GM18508 (cell line): ENCODE measurements at regions not wholly inside any gene's neighbourhood (a gene's known extent, or its start where the extent isn't known, plus 50 kb on each side); places are given as distances from the start of the nearest gene placed in this dataset.
"Not testable (repeated sequence)": the region's sequence is repeated elsewhere in the genome, so short reads cannot be mapped to it uniquely, and the experiment has no call there.

Experiments used
- ATAC-seq: cut with Tn5 transposase; IDR thresholded peaks from one replicate; pipeline ENCODE4 v1.9.1; 2021; ENCODE audit warnings: moderate number of reproducible peaks; ENCODE audit not compliant: insufficient read depth, unreplicated experiment

DNA sequence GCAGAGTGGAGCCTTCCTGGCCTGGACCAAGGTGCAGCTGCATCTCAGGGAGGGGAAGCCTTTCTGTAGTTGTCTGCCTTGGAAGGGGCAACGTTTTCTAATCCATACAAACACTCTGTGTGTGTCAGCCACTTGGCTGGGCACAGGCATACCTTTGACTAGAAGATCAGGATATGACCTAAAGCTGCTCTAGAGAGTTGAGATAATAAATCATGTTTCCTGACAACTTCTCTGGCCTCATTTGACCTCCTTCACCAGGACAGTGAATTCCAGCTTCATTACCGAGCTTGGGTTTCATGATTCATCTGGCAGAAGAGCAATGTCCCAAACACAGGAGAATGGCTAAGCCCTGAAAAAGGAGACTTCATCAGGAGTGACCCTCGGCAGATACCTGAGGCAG lies 89.6 kb upstream of the KIT start:
- no peak for ATAC-seq

DNA sequence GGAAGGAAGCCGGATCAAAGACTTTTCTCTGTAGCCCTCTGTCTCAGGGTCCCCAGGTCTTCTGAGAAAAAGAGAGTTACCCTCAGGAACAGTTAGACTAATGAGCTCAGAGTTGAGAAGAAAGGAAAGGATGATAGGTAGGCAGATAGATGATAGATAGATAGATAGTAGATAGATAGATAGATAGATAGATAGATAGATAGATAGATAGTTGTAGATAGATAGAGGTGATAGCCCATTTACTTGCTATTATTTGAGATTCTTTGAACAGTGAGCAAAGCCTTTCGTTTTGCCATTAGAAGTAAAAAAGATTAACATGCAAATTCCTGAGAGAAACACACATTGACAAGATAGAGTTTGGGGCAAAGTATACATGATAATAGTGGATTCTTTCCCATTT lies 86.9 kb upstream of the KIT start:
- ATAC-seq = no peak

GRCh38 chr4:54571293-54572151 lies 86.2 kb upstream of the KIT start:
- no peak for ATAC-seq

DNA sequence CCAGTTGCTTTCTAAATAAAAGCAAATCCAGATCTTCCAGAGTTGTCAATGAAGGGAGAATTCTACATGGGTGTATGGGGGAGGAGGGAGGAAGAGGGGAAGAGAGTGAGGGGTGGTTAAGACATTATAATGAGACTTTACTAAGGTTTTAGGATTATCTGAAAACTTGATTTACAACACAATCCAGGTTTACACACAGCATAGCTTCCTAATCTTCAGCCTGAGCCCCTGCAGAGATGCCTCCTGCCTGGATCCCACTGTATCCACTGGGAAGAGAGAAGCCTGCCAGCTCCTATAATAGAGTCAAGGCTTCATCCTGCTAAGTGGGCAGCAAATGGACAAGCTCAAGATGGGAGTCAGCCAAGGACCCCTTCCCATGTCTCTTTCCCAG lies 85.6 kb upstream of the KIT start:
- no peak for ATAC-seq

GRCh38 chr4:54574500-54574899 lies 83.3 kb upstream of the KIT start:
- ATAC-seq = no peak

DNA sequence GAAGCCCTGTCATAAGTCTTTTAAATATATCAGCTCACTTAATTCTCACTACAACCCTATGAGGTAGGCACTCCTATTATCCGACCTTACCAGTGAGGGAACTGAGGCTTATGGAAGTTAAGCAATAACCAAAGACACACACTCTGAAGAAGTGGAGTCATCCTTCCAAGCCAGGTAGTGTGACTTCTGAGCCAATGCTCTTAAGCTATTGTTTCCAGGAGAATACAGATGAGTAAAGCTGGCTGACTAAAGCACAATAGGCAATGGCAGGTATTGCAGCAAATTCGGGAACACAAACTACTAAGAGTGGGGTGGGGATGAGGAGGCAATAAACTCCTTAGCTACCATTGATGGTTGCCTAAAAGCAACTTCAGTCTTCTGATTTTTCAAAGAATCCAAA lies 81.8 kb upstream of the KIT start:
- no peak for ATAC-seq

DNA sequence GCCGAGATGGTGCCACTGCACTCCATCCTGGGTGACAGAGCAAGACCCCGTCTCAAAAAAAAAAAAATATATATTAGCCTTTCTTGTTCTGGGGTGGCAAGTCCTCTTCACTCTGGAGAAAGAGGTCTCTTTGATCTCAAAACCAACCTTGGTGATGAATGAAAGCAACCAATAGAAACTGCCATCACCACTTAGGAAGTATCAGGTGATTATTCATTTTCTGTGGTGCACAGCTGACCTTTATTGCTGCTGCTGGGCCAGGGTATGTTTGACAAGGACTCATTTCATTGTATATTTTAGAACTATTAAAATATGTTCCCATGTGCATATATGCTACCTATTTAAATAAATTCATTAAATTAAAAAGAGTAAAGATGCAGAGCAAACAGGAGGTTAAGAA lies 76.0 kb upstream of the KIT start:
- ATAC-seq = no peak

DNA sequence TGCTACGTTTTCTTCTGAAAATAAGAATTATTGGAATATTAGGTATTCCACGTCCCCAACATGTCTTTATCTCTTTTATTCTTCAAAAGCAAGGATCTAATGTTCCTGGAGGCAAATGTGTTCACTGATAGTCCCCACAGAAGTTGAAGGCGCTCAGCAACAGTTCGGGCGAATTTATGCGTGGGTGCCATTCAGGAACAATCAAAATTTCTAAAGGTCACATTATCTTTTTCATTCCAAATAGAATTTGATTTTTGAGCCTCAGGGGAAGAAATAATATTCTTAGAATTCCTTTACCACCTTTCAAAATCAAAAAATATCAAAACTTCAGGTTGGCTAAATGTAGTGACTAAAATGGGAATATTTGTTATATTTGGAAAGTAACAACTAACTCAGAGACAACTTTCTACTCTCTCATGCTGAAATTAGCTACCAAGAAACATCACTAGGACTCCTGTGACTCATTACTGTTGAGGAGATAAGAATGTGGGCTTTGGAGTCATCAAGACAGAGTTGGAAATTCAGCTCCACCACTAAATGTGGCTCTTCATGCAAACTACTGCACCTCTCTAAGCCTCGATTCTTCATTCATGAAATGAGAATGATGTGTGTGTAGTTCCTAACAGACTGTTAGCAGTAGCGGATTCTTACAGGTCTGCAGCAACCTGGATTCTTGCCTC lies 72.3 kb upstream of the KIT start:
- ATAC-seq = no peak

DNA sequence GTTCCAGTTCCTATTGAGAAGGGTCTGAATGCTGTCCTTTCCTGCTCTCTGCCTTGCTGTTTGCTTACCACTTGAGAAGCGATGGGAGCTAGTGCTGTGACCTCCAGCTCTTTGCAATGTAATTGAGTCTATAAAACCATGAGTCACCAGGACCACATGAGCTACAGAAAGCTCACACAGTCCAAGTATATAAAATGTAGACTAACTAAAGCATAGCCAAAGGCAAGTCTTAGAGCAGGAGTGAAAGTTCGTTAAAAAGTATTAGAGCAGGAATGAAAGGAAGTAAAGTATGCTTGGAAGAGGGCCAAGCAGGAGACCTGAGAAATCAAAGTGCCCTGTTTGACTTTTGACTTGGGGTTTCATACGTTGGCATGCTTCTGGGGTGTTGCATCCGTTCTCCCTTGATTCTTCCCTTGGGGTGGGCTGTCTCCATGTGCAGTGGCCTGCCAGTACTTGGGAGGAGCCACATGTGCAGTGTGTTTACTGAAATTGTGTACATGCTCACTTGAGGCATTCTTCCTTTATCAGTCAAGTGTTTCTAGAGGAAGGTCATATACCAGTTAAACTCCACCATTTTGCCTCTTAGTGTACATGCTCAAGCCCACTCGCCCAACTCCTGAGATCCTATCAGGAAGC lies 71.3 kb upstream of the KIT start:
- no peak for ATAC-seq

GRCh38 chr4:54587107-54587891 lies 70.5 kb upstream of the KIT start:
- no peak for ATAC-seq

DNA sequence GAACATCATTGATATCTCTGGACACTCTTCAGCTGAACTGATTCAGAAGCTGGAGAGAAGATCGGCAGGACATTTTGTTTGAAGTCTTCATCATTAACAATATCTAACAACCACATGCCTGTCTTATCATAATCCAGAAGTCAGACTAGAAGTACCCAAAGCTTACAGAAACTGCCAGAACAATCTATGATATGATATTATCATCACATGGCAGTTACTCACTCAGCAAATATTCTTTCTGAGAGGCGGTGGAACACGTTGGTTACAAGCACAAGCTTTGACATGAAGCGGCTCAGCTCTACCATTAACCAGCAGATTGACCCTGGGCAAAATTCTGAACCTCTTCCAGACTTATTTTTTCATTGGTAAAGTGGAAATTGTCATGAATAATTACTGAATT lies 69.4 kb upstream of the KIT start:
- no peak for ATAC-seq

- ATAC-seq = no peak
Observed at GRCh38 chr4:54589586-54589985, 68.2 kb upstream of the KIT start.

DNA sequence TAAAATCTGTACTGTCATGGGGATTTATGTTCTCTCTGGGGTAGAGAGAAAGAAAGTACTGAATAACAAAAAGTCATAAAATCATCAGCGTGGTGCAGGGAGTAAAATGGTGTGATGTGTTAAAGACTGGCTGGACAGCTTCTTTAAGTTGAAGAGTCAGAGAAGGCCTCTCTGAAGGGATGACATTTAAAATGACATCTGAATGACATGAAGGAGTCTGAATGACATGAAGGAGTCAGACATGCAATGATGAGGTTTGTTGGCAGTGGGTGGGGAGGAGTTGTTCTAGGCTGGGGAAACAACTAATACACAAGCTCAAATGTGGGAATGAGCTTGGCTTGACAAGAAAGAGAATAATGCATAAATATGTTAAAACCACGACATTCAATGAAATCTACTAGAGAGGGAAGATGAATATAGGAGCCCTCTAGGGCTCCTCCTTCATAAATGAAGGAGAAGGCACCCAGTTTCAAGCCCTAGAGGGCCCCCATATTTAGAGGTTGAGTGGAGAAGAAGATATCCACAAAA lies 63.9 kb upstream of the KIT start:
- ATAC-seq = no peak

DNA sequence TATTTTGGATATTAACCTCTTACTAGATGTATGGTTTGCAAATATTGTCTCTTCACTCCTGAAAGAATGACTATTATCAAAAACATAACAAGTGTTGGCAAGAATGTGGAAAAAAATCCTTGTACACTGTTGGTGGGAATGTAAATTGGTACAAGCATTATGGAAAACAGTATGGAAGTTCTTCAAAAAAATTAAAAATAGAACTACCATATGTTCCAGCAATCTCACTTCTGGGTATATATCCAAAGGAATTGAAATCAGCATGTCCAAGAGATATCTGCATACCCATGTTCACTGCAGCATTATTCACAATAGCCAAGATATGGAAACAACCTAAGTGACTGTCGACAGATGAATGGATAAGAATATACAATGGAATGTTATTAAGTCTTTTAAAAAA lies 61.6 kb upstream of the KIT start:
- ATAC-seq = no peak

GRCh38 chr4:54597678-54598077 lies 60.1 kb upstream of the KIT start:
- ATAC-seq = not testable (repeated sequence)

DNA sequence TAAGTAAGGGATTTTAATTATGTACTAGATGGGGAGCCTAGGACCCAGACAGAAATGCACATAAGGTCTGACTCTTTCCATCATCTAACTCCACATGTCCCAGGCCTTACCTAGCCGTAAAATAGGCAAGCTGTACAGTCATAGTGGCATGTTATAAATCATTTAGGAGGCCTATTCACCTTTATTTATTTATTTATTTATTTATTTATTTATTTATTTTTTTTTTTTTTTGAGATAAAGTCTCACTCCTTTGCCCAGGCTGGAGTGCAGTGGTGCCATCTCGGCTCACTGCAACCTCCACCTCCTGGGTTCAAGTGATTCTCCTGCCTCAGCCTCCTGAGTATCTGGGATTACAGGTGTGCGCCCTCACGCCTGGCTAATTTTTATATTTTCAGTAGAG lies 55.6 kb upstream of the KIT start:
- not testable (repeated sequence) for ATAC-seq

- no peak for ATAC-seq
Observed at GRCh38 chr4:54607067-54607466, 50.7 kb upstream of the KIT start.

- ATAC-seq = no peak
Observed at GRCh38 chr4:54607521-54607920, 50.2 kb upstream of the KIT start.
